ENCODE measurements at regions not wholly inside any gene's neighbourhood (a gene's known extent, or its start where the extent isn't known, plus 50 kb on each side); places are given as distances from the start of the nearest gene placed in this dataset.
"Not testable (repeated sequence)": the region's sequence is repeated elsewhere in the genome, so short reads cannot be mapped to it uniquely, and the experiment has no call there.

- Mint-ChIP-seq H3K4me1 (ENCODE audit: low read depth) (no peaks in the 10 kb centered on the region), H3K4me3 (no peak overlapping the region)
These were observed 53.5 kb downstream of the FSCB start for GRCh38 chr14:44453433-44454171.

GRCh38 chr14:44450232-44450631 lies 56.9 kb downstream of the FSCB start:
- DNase-seq; H3K4me1 Mint-ChIP-seq (ENCODE audit: low read depth); H3K4me3 Mint-ChIP-seq; ATAC-seq; H3K27me3 Mint-ChIP-seq (ENCODE audit: low read depth); H3K36me3 Mint-ChIP-seq (ENCODE audit: insufficient read depth): not testable (repeated sequence)
- peaks cover 17% of the 10 kb centered on the region for H3K9me3 Mint-ChIP-seq

More at GRCh38 chr14:44453433-44454171, 53.5 kb downstream of the FSCB start:
- DNase-seq (no peak), ATAC-seq (no peak)
- no peaks in the 10 kb centered on the region for H3K36me3 Mint-ChIP-seq (ENCODE audit: insufficient read depth)
- no peaks in the 10 kb centered on the region for H3K27me3 Mint-ChIP-seq (ENCODE audit: low read depth)
- peaks cover 34% of the 10 kb centered on the region for H3K9me3 Mint-ChIP-seq

DNA sequence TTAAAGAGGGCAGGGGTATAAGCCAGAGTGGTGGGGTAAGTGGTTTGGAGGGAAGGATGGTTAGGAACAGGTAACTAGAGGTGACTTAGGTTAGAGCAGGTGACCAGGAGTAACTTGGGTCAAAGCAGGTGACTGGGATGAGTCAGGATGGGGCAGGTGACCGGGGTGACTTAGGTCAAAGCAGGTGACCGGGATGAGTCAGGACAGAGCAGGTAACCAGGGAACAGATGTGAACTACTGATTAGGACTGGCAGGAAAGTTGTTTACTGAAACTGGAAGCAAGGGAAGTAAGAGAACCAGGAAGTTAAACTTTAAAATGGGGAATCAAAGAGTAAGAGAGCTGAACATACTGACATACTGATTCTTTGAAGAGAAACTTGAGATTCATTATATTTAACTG lies 57.4 kb downstream of the FSCB start:
- DNase-seq (no peak), ATAC-seq (no peak)
- no peaks in the 10 kb centered on the region for H3K36me3 Mint-ChIP-seq (ENCODE audit: insufficient read depth)
- no peaks in the 10 kb centered on the region for H3K27me3 Mint-ChIP-seq (ENCODE audit: low read depth)
- no peaks in the 10 kb centered on the region for H3K4me1 Mint-ChIP-seq (ENCODE audit: low read depth)
- peaks cover 15% of the 10 kb centered on the region for H3K9me3 Mint-ChIP-seq
- no peak overlapping the region for H3K4me3 Mint-ChIP-seq

DNA sequence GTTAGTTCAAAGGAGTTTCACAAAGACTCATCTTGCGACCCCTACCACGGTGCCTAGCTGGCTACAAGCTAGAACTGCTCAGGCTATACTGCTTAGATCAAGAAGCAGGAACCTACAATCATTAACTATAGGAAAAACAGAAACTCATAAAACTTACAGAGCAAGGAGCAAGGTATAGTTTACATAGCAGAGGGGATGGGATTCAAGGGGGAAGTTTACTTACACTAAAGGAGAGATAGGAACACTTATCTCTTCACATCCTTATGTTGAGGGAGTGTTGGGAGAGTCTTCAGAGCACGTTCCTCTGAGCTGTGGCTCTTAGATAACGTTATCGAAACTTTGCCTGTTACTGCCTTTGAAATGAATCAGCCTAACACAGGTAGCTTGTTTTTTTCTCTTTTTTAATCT lies 58.1 kb downstream of the FSCB start:
- no peak overlapping the region for H3K4me3 Mint-ChIP-seq

GRCh38 chr14:44446965-44447364 lies 60.1 kb downstream of the FSCB start:
- Mint-ChIP-seq H3K4me3 (no peak overlapping the region), H3K36me3 (ENCODE audit: insufficient read depth) (no peaks in the 10 kb centered on the region), H3K9me3 (peaks cover 11% of the 10 kb centered on the region), H3K27me3 (ENCODE audit: low read depth) (no peaks in the 10 kb centered on the region), H3K4me1 (ENCODE audit: low read depth) (no peaks in the 10 kb centered on the region)
- ATAC-seq (no peak), DNase-seq (no peak)

More for the DNA sequence above, 58.1 kb downstream of the FSCB start:
- ATAC-seq (no peak), DNase-seq (no peak)
- H3K9me3 Mint-ChIP-seq: peaks cover 11% of the 10 kb centered on the region
- H3K27me3 Mint-ChIP-seq (ENCODE audit: low read depth): no peaks in the 10 kb centered on the region
- no peaks in the 10 kb centered on the region for H3K36me3 Mint-ChIP-seq (ENCODE audit: insufficient read depth)
- no peaks in the 10 kb centered on the region for H3K4me1 Mint-ChIP-seq (ENCODE audit: low read depth)

GRCh38 chr14:44444454-44444853 lies 62.6 kb downstream of the FSCB start:
- Mint-ChIP-seq H3K4me3 (no peak overlapping the region), H3K27me3 (ENCODE audit: low read depth) (no peaks in the 10 kb centered on the region), H3K4me1 (ENCODE audit: low read depth) (no peaks in the 10 kb centered on the region), H3K36me3 (ENCODE audit: insufficient read depth) (no peaks in the 10 kb centered on the region), H3K9me3 (peaks cover 4% of the 10 kb centered on the region)
- ATAC-seq: no peak
- no peak for DNase-seq

GRCh38 chr14:44438936-44439335 lies 68.1 kb downstream of the FSCB start:
- ATAC-seq (no peak), DNase-seq (no peak)
- Mint-ChIP-seq H3K9me3 (peaks cover 5% of the 10 kb centered on the region), H3K36me3 (ENCODE audit: insufficient read depth) (no peaks in the 10 kb centered on the region), H3K4me1 (ENCODE audit: low read depth) (no peaks in the 10 kb centered on the region), H3K27me3 (ENCODE audit: low read depth) (no peaks in the 10 kb centered on the region), H3K4me3 (no peak overlapping the region)

DNA sequence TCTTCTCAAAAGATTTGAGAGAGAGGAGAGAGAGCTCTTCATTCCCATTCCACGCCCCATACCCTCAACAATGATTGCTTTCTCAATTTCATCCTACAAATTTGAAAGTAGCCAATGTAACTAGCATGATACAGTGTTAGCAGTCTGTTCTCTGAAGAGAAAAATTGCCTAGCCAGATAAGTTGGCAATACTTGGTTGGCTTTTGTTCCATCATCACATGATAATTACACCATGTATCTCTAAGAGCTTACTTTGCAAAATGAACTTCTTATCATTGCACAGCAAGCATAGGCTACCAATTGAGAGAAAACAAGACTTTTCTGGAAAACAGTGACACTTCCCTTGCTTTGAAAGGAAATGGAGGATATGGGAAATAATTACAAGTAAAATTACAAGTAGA lies 68.9 kb downstream of the FSCB start:
- ATAC-seq (no peak), DNase-seq (no peak)
- Mint-ChIP-seq H3K36me3 (ENCODE audit: insufficient read depth) (no peaks in the 10 kb centered on the region), H3K4me3 (no peak overlapping the region), H3K4me1 (ENCODE audit: low read depth) (no peaks in the 10 kb centered on the region), H3K27me3 (ENCODE audit: low read depth) (no peaks in the 10 kb centered on the region), H3K9me3 (peaks cover 5% of the 10 kb centered on the region)

GRCh38 chr14:44436458-44436857 lies 70.6 kb downstream of the FSCB start:
- ATAC-seq: no peak
- Mint-ChIP-seq H3K9me3 (peaks cover 5% of the 10 kb centered on the region), H3K36me3 (ENCODE audit: insufficient read depth) (no peaks in the 10 kb centered on the region), H3K4me1 (ENCODE audit: low read depth) (no peaks in the 10 kb centered on the region), H3K27me3 (ENCODE audit: low read depth) (no peaks in the 10 kb centered on the region), H3K4me3 (no peak overlapping the region)
- DNase-seq: no peak

DNA sequence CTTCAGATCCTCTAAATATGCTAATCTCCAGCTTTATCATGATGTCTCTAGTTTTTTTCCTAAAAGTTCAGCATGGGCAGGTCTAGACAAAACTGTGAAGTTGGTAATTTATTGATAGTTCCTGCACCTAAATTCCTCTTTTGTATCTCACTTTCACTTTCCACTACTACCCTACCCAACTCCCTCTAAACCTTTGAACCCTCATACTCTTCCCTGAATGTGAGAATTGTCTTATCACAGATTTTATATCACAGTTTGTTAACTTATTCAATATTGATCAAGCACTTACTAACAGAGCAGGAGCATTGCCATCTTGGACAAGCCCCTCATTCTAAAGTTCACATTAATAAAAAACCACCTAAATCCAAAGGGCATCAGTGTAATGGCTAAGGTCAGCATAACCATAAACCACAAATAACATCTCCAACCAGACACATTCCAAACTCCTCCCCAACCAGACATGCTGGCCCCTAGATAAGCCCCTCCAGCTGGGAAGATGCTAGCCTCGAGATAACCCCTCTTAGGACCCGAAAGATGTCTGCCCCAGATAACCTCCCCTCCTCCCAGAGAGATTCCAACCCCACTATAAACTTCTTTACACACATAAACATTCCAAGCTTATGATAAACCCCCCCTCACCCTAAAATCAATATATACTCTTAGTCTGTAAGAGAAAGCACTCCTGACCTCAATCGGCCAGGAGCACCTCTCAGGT lies 78.7 kb downstream of the FSCB start:
- Mint-ChIP-seq H3K9me3 (peaks cover 12% of the 10 kb centered on the region), H3K27me3 (ENCODE audit: low read depth) (no peaks in the 10 kb centered on the region), H3K4me1 (ENCODE audit: low read depth) (no peaks in the 10 kb centered on the region), H3K36me3 (ENCODE audit: insufficient read depth) (no peaks in the 10 kb centered on the region), H3K4me3 (no peak overlapping the region)
- ATAC-seq: no peak
- DNase-seq: no peak

DNA sequence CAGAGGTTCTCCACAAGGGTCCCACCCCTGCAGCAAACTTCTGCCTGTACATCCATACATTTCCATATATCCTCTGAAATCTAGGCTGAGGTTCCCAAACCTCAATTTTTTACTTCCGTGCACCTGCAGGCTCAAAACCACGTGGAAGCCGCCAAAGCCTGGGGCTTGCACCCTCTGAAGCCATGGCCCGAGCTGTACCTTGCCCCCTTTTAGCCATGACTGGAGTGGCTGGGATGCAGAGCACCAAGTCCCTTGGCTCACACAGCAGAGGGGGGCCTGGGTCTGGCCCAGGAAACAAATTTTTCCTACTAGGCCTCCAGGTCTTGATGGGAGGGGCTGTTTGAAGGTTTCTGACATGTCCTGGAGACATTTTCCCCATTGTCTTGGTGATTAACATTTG lies 84.4 kb downstream of the FSCB start:
- DNase-seq (no peak), ATAC-seq (no peak)
- H3K9me3 Mint-ChIP-seq: peaks cover 9% of the 10 kb centered on the region
- H3K4me1 Mint-ChIP-seq (ENCODE audit: low read depth): no peaks in the 10 kb centered on the region
- H3K36me3 Mint-ChIP-seq (ENCODE audit: insufficient read depth): no peaks in the 10 kb centered on the region
- no peak overlapping the region for H3K4me3 Mint-ChIP-seq
- H3K27me3 Mint-ChIP-seq (ENCODE audit: low read depth): no peaks in the 10 kb centered on the region

DNA sequence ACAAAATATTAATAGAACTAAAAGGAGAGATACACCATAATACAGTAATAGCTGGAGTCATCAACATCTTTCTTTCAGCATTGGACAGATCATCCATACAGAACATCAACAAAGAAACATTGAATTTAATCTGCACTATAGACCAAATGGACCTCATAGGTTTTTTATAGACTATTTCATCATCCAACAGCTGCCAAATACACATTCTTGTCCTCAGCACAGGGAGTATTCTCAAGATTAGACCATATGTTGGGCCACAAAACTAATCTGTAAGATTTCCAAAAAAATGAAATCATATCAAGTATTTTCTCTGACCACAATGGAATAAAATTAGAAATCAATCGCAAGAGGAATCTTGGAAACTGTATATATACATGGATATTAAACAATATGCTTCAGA lies 86.9 kb downstream of the FSCB start:
- H3K4me3 Mint-ChIP-seq: no peak overlapping the region
- peaks cover 12% of the 10 kb centered on the region for H3K9me3 Mint-ChIP-seq
- no peaks in the 10 kb centered on the region for H3K36me3 Mint-ChIP-seq (ENCODE audit: insufficient read depth)
- H3K4me1 Mint-ChIP-seq (ENCODE audit: low read depth): no peaks in the 10 kb centered on the region
- DNase-seq: no peak
- no peak for ATAC-seq
- no peaks in the 10 kb centered on the region for H3K27me3 Mint-ChIP-seq (ENCODE audit: low read depth)

GRCh38 chr14:44418856-44419255 lies 88.2 kb downstream of the FSCB start:
- no peak overlapping the region for H3K4me3 Mint-ChIP-seq
- DNase-seq (no peak), ATAC-seq (no peak)
- no peaks in the 10 kb centered on the region for H3K36me3 Mint-ChIP-seq (ENCODE audit: insufficient read depth)
- peaks cover 13% of the 10 kb centered on the region for H3K9me3 Mint-ChIP-seq
- no peaks in the 10 kb centered on the region for H3K27me3 Mint-ChIP-seq (ENCODE audit: low read depth)
- H3K4me1 Mint-ChIP-seq (ENCODE audit: low read depth): no peaks in the 10 kb centered on the region

DNA sequence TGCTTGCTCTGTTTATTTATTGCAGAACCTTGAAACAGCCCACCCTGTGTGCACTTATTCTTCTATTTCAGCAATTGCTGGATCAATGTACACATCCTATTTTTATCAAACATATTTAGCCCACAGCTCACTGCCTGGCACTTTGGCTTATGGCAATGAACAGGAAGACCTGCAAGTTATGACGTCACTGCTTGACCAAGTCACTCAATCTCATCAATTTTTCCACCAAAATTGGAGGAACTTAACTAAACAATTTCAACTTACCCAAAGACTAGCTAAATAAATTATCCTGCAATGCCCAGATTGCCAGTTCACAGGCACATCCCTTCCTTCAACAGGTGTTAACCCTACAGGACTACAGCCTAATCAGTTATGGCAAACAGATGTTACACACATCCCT lies 89.3 kb downstream of the FSCB start:
- H3K27me3 Mint-ChIP-seq (ENCODE audit: low read depth): no peaks in the 10 kb centered on the region
- no peaks in the 10 kb centered on the region for H3K4me1 Mint-ChIP-seq (ENCODE audit: low read depth)
- ATAC-seq (no peak), DNase-seq (no peak)
- H3K36me3 Mint-ChIP-seq (ENCODE audit: insufficient read depth): no peaks in the 10 kb centered on the region
- H3K9me3 Mint-ChIP-seq: peaks cover 13% of the 10 kb centered on the region
- no peak overlapping the region for H3K4me3 Mint-ChIP-seq

GRCh38 chr14:44414646-44415045 lies 92.4 kb downstream of the FSCB start:
- Mint-ChIP-seq H3K4me3 (no peak overlapping the region), H3K4me1 (ENCODE audit: low read depth) (no peaks in the 10 kb centered on the region), H3K9me3 (peaks cover 10% of the 10 kb centered on the region), H3K36me3 (ENCODE audit: insufficient read depth) (no peaks in the 10 kb centered on the region), H3K27me3 (ENCODE audit: low read depth) (no peaks in the 10 kb centered on the region)
- no peak for ATAC-seq
- no peak for DNase-seq
